GM19463 (cell line): ENCODE measurements at regions not wholly inside any gene's neighbourhood (a gene's known extent, or its start where the extent isn't known, plus 50 kb on each side); places are given as distances from the start of the nearest gene placed in this dataset.

Source experiments
- ATAC-seq: cut with Tn5 transposase; IDR thresholded peaks from one replicate; pipeline ENCODE4 v1.9.1; 2021; ENCODE audit warnings: mild to moderate bottlenecking, moderate library complexity; ENCODE audit not compliant: unreplicated experiment

GRCh38 chr3:193754719-193755118 lies 161.7 kb downstream of the OPA1 start:
- ATAC-seq = no peak

- no peak for ATAC-seq
Observed at GRCh38 chr3:193756536-193756935, 163.5 kb downstream of the OPA1 start.

- ATAC-seq = no peak
Observed at GRCh38 chr3:193757457-193757856, 164.4 kb downstream of the OPA1 start.

DNA sequence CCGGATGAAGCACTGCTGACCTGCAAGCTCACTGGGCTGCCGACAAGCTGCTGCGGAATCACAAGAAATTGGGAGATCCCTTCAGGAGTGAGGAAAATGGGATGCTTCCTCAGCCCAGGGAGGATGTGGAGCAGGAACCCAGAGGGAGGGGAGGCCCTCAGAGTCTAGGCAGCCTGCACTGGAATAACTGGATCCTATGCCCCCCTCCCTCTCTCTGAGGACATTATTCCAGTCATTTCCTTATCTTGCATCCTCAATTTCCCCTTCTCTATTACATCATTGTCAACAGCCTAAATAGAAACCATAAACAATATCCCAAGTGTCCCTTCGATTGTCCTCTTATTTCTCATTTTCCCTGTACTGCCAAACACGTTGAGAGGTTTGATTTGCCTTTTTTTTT lies 169.0 kb downstream of the OPA1 start:
- ATAC-seq = no peak

- no peak for ATAC-seq
Observed at GRCh38 chr3:193762657-193763056, 169.6 kb downstream of the OPA1 start.

- ATAC-seq = no peak
Observed at GRCh38 chr3:193764959-193765358, 172.0 kb downstream of the OPA1 start.

DNA sequence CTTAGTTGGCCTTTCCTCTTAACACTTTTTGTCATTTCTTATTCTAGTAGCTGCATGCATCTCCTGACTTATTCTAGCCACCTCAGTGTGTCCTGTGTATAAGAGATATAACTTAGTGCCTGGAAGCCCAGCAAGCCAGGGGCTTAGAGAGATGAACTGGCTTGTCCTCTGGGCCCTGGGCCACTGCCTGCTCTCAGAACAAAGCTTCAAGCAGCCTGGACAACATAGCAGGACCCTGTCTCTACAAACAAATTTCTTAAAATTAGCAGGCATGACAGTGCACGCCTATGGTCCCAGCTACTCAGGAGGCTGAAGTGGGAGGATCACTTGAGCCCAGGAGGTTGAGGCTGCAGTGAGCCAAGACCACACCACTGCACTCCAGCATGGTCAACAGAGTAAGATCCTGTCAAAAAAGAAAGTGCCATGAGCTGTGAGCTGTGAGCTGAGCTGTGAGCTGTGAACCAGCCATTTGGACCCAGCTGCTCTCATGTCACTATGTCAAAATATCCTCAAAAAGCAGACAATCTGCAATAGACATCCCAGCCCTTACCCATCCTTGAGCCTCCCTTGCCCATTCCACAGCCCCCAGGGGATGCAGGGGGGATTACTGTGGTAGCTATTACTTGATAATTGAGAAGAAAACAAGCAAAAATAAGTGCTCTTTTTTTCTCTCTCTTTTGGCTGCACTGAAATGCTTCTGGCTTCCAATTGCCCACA lies 174.5 kb downstream of the OPA1 start:
- no peak for ATAC-seq

DNA sequence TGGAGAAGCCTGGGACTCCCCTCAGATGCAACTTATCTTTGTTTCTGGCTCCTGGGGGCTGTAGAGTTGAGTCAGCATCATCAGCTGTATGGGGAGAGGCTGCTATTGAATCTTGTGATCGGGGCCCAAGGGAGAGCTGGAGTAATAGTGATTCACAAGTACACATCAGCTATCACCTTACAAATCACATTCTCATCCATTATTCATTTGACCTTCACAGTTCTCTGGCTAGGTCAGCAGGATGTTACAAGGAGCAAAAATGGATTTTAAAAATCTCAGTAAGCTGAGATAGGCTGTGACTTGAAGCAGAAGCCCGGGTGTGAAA lies 175.0 kb downstream of the OPA1 start:
- no peak for ATAC-seq

DNA sequence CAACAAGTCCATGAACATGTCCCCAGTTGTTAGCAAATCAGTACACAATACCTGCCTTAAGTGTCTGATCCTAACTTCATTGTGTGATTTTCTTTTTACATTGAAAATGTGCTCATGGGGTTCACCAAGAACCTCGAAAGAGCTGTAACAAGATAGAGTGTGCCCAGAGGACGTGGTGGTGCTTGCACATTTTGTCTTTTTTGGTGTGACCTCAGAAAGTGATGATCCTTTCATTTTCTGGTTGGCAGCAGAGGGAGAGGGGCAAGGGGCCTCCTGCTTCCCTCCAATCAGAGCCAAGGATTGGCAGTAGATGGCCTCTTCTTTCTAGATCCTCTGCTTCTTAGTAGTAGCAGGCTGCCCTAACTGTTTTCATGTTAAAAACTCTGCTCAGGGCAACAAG lies 176.4 kb downstream of the OPA1 start:
- ATAC-seq = no peak

DNA sequence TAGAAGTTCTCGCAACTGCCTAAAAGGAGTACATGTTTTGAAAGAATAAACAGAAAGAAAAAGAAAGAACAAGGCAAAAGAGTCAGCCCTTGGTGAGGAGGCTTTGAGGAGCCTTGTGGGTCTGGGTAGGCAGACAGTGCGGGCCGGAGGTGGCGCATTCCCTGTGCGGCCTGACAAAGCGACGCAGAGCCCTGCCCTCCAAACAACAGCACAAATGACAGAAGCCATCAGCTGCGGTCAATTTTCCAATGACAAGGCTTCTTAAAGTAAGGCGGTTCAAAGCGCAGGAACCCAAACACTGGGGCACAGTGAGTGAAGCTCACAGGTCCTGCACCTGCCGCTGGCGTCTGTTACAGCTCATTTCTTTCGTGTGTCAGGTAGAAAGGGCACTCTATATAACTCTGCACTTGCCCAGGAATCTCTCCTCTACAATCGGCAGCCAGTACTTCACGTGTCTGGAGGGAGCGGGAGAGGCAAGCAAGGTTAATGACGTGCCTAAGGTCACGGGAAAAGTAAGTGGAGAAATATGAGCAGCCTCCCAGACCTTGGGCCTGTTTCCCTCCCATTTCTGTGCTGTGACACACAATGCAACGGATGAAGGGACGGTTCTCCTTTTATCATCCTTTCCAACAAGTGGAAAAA lies 178.1 kb downstream of the OPA1 start:
- ATAC-seq = no peak

DNA sequence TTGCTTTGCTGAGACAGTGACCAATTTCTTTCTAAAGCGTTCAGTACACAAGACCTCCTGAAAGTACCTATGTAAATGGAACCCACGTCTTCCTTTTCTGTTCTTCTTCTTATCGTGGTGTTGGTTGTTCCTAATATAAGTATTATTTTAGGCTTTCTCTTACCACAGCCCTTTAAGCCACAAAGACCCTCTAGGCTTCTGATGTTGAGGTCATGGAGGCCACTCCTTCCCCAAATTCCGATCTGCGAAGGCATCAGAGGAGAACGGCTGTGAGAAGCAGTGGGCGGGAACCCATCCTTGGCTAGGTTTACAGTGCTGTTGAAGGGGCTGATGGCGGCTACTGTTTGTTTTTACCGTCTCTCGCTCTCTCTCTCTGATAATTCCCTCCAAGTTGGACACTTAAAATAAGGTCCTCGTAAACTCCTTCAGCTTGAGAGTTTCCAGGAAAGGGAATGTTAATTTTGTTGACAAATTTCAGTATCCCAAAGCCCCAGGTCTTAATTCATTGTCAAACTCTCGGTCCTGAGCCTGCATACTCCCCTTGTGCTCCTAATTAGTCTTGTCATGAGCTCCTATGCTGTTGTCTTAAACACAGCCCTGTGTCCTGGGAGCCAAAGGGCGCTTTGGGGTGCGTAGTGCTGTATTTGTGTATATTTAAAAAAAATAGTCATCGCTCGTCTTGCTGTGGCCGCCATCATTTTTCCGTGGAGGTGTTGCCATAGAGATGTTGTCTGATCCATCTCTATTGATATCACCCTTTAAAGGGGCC lies 178.8 kb downstream of the OPA1 start:
- no peak for ATAC-seq

- no peak for ATAC-seq
Observed at GRCh38 chr3:193772422-193772763, 179.4 kb downstream of the OPA1 start.

DNA sequence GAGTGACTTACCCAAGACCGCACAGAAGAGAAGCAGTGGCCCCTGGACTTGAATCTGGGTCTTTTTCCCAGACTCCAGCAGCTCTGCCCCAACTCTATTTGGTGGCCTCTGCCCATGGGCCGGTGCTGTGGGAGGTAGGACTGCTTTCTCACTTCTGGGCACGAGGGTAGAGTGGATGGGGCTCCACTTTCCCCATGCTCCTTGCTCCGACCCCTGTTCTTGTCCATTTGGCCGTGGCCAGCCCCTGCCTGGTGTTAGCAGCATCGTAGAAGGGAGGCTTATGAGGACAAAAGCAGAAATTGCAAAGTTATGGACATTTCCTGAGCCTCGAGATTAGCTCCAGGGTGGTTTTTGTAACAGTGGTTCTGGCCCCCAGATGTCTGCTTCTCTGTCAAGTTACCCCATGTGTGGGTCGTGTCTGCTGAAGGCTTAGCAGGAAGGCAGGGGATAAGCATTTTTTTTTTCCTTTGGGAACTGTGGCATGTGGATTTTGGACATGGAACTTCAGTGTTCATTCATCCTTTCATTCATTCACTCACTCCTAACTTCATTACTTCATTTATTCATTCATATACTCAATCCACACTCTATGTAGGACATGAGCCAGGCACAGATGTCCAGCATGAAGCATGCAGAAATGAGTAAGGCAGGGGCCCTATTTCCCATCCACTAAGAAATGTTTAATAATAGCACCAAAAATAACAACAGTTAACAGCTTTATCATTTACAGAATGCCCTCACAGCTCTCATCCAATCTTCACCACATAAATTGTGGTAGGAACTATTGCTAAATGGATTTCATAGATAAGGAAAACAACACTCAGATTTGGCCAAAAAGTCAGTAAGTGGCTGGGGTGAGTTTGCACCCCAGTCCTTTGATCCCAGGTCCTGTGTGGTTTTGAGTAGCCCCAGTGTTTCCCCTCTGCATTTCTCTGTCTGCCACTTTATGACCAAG lies 180.5 kb downstream of the OPA1 start:
- ATAC-seq = no peak

GRCh38 chr3:193774272-193774915 lies 181.4 kb downstream of the OPA1 start:
- ATAC-seq = no peak

DNA sequence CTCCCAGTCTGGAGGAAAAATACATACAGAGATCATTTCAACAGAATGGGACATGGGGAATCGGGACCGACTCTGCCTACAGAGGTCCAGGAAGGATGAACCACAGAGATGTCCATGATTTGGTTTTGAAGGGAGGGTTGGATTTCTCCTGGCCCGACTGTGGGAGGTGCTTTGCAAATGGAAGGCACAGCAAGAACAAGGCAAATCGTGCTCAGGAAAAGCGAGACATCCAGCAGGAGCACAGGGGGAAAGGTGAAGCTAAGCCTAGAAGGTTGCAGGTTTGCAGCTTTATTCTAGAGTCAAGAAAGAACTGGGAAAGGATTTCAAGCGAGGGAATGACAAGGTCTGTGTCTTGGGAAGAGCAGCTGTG lies 181.9 kb downstream of the OPA1 start:
- ATAC-seq = no peak

GRCh38 chr3:193775421-193776077 lies 182.5 kb downstream of the OPA1 start:
- no peak for ATAC-seq

- no peak for ATAC-seq
Observed at GRCh38 chr3:193776626-193777358, 183.8 kb downstream of the OPA1 start.

- no peak for ATAC-seq
Observed at GRCh38 chr3:193777524-193777923, 184.5 kb downstream of the OPA1 start.

GRCh38 chr3:193778676-193779075 lies 185.7 kb downstream of the OPA1 start:
- ATAC-seq = no peak

DNA sequence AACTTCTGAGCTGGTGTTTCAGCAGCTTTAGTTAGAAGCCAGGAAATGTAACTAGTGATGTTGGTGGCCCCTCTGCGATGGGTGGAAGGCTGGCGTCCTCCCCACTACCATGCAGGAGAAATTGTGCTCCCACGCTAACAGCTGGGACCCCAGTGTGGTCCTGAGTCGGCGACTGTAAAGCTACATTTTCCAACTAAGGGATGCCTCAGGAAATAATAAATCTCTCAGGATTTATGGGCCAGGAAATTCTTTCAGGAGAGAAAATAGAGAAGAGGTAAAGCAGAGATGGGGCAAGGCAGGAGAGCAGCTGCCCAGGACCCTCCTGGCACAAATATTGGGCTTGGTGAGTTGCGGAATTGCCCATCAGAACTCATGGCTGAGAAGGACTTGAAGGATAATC lies 186.9 kb downstream of the OPA1 start:
- no peak for ATAC-seq
